Spleen (tissue), 11 donors: ENCODE measurements at regions not wholly inside any gene's neighbourhood (a gene's known extent, or its start where the extent isn't known, plus 50 kb on each side); places are given as distances from the start of the nearest gene placed in this dataset.

Experiments
- DNase-seq: peaks from one replicate; pipeline ENCODE4 v3.0.0-alpha.2; 2020
- H3K27ac ChIP-seq, 8 donors: fragments of 200-600 bp; sonication (generic) in 7 of 8; 1 replicate in 4 of 8; 2 replicates in 4 of 8; pipeline versions ENCODE4 v1.5.0 to v1.8.0; 2016 to 2021; ENCODE audit warnings: inconsistent platforms in 4 of 8, mild to moderate bottlenecking in 4 of 8, moderate library complexity in 1 of 8
- H3K27me3 ChIP-seq, 7 donors: fragments of 200-600 bp; sonication (generic) in 6 of 7; replicated peaks in 1 of 7; 1 replicate in 4 of 7; 2 replicates in 3 of 7; pipeline versions ENCODE4 v1.5.0 to v1.8.0; 2016 to 2021; ENCODE audit warnings: inconsistent platforms in 3 of 7, mild to moderate bottlenecking in 1 of 7
- H3K36me3 ChIP-seq, 6 donors: fragments of 200-600 bp; sonication (generic) in 5 of 6; 1 replicate in 4 of 6; 2 replicates in 2 of 6; pipeline versions ENCODE4 v1.5.0 to v1.8.0; 2016 to 2021; ENCODE audit warnings: inconsistent platforms in 2 of 6
- H3K4me1 ChIP-seq, 6 donors: fragments of 200-600 bp; sonication (generic) in 5 of 6; 1 replicate in 3 of 6; 2 replicates in 3 of 6; pipeline versions ENCODE4 v1.5.0 to v1.8.0; 2016 to 2021; ENCODE audit warnings: inconsistent platforms in 3 of 6
- H3K4me3 ChIP-seq, 8 donors: fragments of 200-600 bp; sonication (generic) in 7 of 8; 1 replicate in 4 of 8; 2 replicates in 4 of 8; pipeline versions ENCODE4 v1.5.0 to v1.8.0; 2016 to 2021; ENCODE audit warnings: inconsistent platforms in 4 of 8, mild to moderate bottlenecking in 4 of 8, moderate library complexity in 2 of 8
- H3K9me3 ChIP-seq, 8 donors: fragments of 200-600 bp; sonication (generic) in 7 of 8; 1 replicate in 4 of 8; 2 replicates in 4 of 8; pipeline versions ENCODE4 v1.5.0 to v1.8.0; 2016 to 2021; ENCODE audit warnings: inconsistent platforms in 4 of 8
- CTCF ChIP-seq, 11 experiments: fragments of 200-600 bp in 7 of 11; fragments of 450-650 bp in 4 of 11; sonication (generic) in 4 of 11; IDR thresholded peaks in 8 of 11; conservative IDR thresholded peaks in 3 of 11; 1 replicate in 7 of 11; 2 replicates in 4 of 11; pipeline versions ENCODE4 v1.4.0 to v1.8.0; 2016 to 2021; ENCODE audit warnings: antibody characterized with exemption in 11 of 11, inconsistent platforms in 4 of 11, mild to moderate bottlenecking in 1 of 11
- POLR2A ChIP-seq, 3 donors: fragments of 450-650 bp; IDR thresholded peaks; one replicate each; pipeline ENCODE4 v1.5.1; 2017; ENCODE audit warnings: antibody characterized with exemption in 3 of 3, mild to moderate bottlenecking in 1 of 3
- POLR2AphosphoS5 ChIP-seq, 3 donors: sonication (generic); formaldehyde crosslinking; IDR thresholded peaks; one replicate each; pipeline ENCODE4 v1.5.1; 2017; ENCODE audit warnings: antibody characterized with exemption in 3 of 3
- WGBS, 5 donors: extraction: QIAGEN DNeasy Blood & Tissue Kit in 3 of 5; methylation state at CpG; one replicate each; pipeline versions ENCODE4 v1.1.5 to v1.1.7; 2013 to 2018; 5-methylcytosine and 5-hydroxymethylcytosine counted together
- intact Hi-C: fragments of 100-400 bp; cut with DNase I; formaldehyde crosslinking; loops from one replicate; pipeline ENCODE4 v1.15.0; 2023; ENCODE audit warnings: low total_unique reads
- donor health status: healthy with polysubstance abuse.
- donor health status: DM: no; HTN: no; CAD: no; lungs with moderate emphysema.
- donor health status: DM: no; HTN: no; CAD: no.
- donor health status: Bipolar disorder and iron deficiency.
- donor health status: healthy.
- donor health status: DM: no; HTN: no; CAD: no.
- donor health status: DM: yes; HTN: yes; CAD: no.

GRCh38 chr1:217238945-217239344, 391.9 kb downstream of the GPATCH2 start:
- no peak for DNase-seq
- Histone ChIP-seq H3K27me3 (no peaks in the 10 kb centered on the region), H3K27ac (no peak overlapping the region), H3K36me3 (no peaks in the 10 kb centered on the region), H3K4me3 (no peak overlapping the region), H3K4me1 (no peaks in the 10 kb centered on the region), H3K9me3 (no peaks in the 10 kb centered on the region)
- TF ChIP-seq CTCF (IDR thresholded peaks at IDR 0.05 in 8 of 11, conservative IDR thresholded peaks at IDR 0.05 in 3 of 11) (no peak), POLR2A (IDR thresholded peaks at IDR 0.05) (no peak), POLR2AphosphoS5 (IDR thresholded peaks at IDR 0.05) (no peak)
- intact Hi-C loops = no loop called here

- H3K36me3 ChIP-seq = no peaks in the 10 kb centered on the region
- H3K27me3 ChIP-seq = no peaks in the 10 kb centered on the region
- intact Hi-C loops = no loop called here
- no peaks in the 10 kb centered on the region for H3K4me1 ChIP-seq
- no peak overlapping the region for H3K27ac ChIP-seq
- DNase-seq = no peak
- H3K9me3 ChIP-seq = no peaks in the 10 kb centered on the region
- no peak overlapping the region for H3K4me3 ChIP-seq
- TF ChIP-seq CTCF (IDR thresholded peaks at IDR 0.05 in 8 of 11, conservative IDR thresholded peaks at IDR 0.05 in 3 of 11) = no peak
- TF ChIP-seq POLR2A (IDR thresholded peaks at IDR 0.05) = no peak
- no peak for TF ChIP-seq POLR2AphosphoS5 (IDR thresholded peaks at IDR 0.05)
- 45 to 64% (median 52%) methylated on average over 2 of the region's 2 CpGs for WGBS, 5 donors
Observed at GRCh38 chr1:217230412-217230811, 400.5 kb downstream of the GPATCH2 start.

GRCh38 chr1:217228689-217229088, 402.2 kb downstream of the GPATCH2 start:
- Histone ChIP-seq H3K9me3 (no peaks in the 10 kb centered on the region), H3K36me3 (no peaks in the 10 kb centered on the region), H3K27ac (no peak overlapping the region), H3K4me3 (no peak overlapping the region), H3K27me3 (no peaks in the 10 kb centered on the region), H3K4me1 (no peaks in the 10 kb centered on the region)
- TF ChIP-seq POLR2AphosphoS5 (IDR thresholded peaks at IDR 0.05) (no peak), POLR2A (IDR thresholded peaks at IDR 0.05) (no peak), CTCF (IDR thresholded peaks at IDR 0.05 in 8 of 11, conservative IDR thresholded peaks at IDR 0.05 in 3 of 11) (no peak)
- intact Hi-C loops = no loop called here
- WGBS, 5 donors = 77 to 84% (median 80%) methylated on average over 5 of the region's 5 CpGs
- DNase-seq = no peak

GRCh38 chr1:217224201-217224600, 406.7 kb downstream of the GPATCH2 start:
- no peaks in the 10 kb centered on the region for H3K9me3 ChIP-seq
- no peak for DNase-seq
- 92 to 98% (median 97%) methylated on average over 1 of the region's 1 CpG for WGBS, 5 donors
- H3K4me3 ChIP-seq = no peak overlapping the region
- no peaks in the 10 kb centered on the region for H3K36me3 ChIP-seq
- H3K27me3 ChIP-seq = no peaks in the 10 kb centered on the region
- TF ChIP-seq POLR2A (IDR thresholded peaks at IDR 0.05) = no peak
- no peak for TF ChIP-seq POLR2AphosphoS5 (IDR thresholded peaks at IDR 0.05)
- no peak for TF ChIP-seq CTCF (IDR thresholded peaks at IDR 0.05 in 8 of 11, conservative IDR thresholded peaks at IDR 0.05 in 3 of 11)
- no peaks in the 10 kb centered on the region for H3K4me1 ChIP-seq
- no peak overlapping the region for H3K27ac ChIP-seq
- intact Hi-C loops = no loop called here
